AG04450 (cell line): ENCODE measurements at regions not wholly inside any gene's neighbourhood (a gene's known extent, or its start where the extent isn't known, plus 50 kb on each side); places are given as distances from the start of the nearest gene placed in this dataset.

Experiments used
- CTCF ChIA-PET: fragments of 300-600, 350-600 bp; formaldehyde crosslinking; extraction: SDS; loops from one replicate; lab custom pipeline; 2022; ENCODE audit warnings: antibody characterized with exemption, inconsistent platforms; lab: Charles Lee
- POLR2A ChIA-PET: fragments of 350-600 bp; formaldehyde crosslinking; extraction: SDS; loops from one replicate; lab custom pipeline; 2021; ENCODE audit warnings: antibody characterized with exemption, inconsistent platforms; lab: Yijun Ruan, JAX
- DNase-seq: peaks from one replicate; pipeline ENCODE4 v3.0.0-alpha.2; 2011; ENCODE audit warnings: low read depth, low spot score
- H3K27ac ChIP-seq: one replicate; pipeline ENCODE4 v1.5.1; 2012; ENCODE audit warnings: low read depth, low read length, control low read depth
- H3K27me3 ChIP-seq: one replicate; pipeline ENCODE4 v1.6.0; 2012; ENCODE audit warnings: low read length; ENCODE audit not compliant: control insufficient read depth, insufficient read depth
- H3K4me3 ChIP-seq: 2 replicates; pipeline ENCODE4 v1.5.1; 2011; ENCODE audit warnings: mild to moderate bottlenecking, low read depth, low read length, control low read depth
- H3K9me3 ChIP-seq: 2 replicates; pipeline ENCODE4 v1.5.1; 2012; ENCODE audit warnings: low read length; ENCODE audit not compliant: control insufficient read depth, insufficient read depth
- CTCF ChIP-seq: IDR thresholded peaks from 2 replicates; pipeline ENCODE4 v1.5.1; 2011; ENCODE audit warnings: low read depth, low read length, control low read depth, inconsistent platforms

- POLR2A ChIA-PET = no interaction called here
- H3K27ac ChIP-seq = no peak overlapping the region
- TF ChIP-seq CTCF = no peak
- H3K27me3 ChIP-seq = no peaks in the 10 kb centered on the region
- CTCF ChIA-PET = no interaction called here
- DNase-seq = no peak
- no peak overlapping the region for H3K4me3 ChIP-seq
- peaks cover 16% of the 10 kb centered on the region for H3K9me3 ChIP-seq
Observed at GRCh38 chr4:96649536-96649935, 809.6 kb downstream of the PDHA2 start.

GRCh38 chr4:96652158-96652557 is 812.3 kb downstream of the PDHA2 start:
- H3K27me3 ChIP-seq = no peaks in the 10 kb centered on the region
- TF ChIP-seq CTCF = no peak
- peaks cover 16% of the 10 kb centered on the region for H3K9me3 ChIP-seq
- H3K4me3 ChIP-seq = no peak overlapping the region
- no peak for DNase-seq
- CTCF ChIA-PET = no interaction called here
- POLR2A ChIA-PET = interaction anchor here (0.6 kb wide), 1 partner anchor 83 kb away, joined by 3 read pairs; no protein-coding TSS in a partner anchor
- no peak overlapping the region for H3K27ac ChIP-seq

- Histone ChIP-seq H3K27ac (no peak overlapping the region), H3K27me3 (no peaks in the 10 kb centered on the region), H3K4me3 (no peak overlapping the region), H3K9me3 (peaks cover 16% of the 10 kb centered on the region)
- CTCF ChIA-PET = no interaction called here
- no peak for DNase-seq
- POLR2A ChIA-PET = interaction anchor here (0.6 kb wide), 1 partner anchor 83 kb away, joined by 3 read pairs; no protein-coding TSS in a partner anchor
- TF ChIP-seq CTCF = no peak
Observed at GRCh38 chr4:96652821-96653220, 812.9 kb downstream of the PDHA2 start.

- H3K9me3 ChIP-seq = peaks cover 16% of the 10 kb centered on the region
- CTCF ChIA-PET = no interaction called here
- TF ChIP-seq CTCF = no peak
- POLR2A ChIA-PET = no interaction called here
- no peak overlapping the region for H3K27ac ChIP-seq
- no peaks in the 10 kb centered on the region for H3K27me3 ChIP-seq
- no peak overlapping the region for H3K4me3 ChIP-seq
- no peak for DNase-seq
Observed at GRCh38 chr4:96654045-96654444, 814.2 kb downstream of the PDHA2 start.

- no peak overlapping the region for H3K4me3 ChIP-seq
- CTCF ChIA-PET = no interaction called here
- POLR2A ChIA-PET = no interaction called here
- no peaks in the 10 kb centered on the region for H3K9me3 ChIP-seq
- no peak overlapping the region for H3K27ac ChIP-seq
- DNase-seq = no peak
- H3K27me3 ChIP-seq = no peaks in the 10 kb centered on the region
- TF ChIP-seq CTCF = no peak
Observed at GRCh38 chr4:96670381-96670780, 830.5 kb downstream of the PDHA2 start.
